ENCODE measurements at regions not wholly inside any gene's neighbourhood (a gene's known extent, or its start where the extent isn't known, plus 50 kb on each side); places are given as distances from the start of the nearest gene placed in this dataset.

DNA sequence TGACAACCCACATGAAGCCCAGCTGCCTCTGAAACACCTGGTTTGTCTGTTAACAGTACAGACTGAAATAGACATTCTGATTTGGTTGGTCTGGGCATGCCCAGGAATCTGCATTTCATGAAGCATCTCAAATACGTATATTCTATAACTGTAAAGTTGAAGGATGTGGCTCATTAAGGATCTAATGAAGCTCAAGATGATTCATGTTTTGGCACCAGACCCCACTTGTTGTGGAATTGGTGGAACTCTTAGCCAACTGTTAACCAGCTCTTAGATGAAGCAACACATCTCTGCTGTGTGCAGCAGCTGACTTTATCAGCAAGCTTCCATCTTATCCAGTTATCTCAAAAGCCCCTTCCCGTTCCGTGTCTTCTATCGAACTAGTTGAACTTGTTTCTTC is 232.2 kb downstream of the INSC start:
- TF ChIP-seq, protein P1, sequence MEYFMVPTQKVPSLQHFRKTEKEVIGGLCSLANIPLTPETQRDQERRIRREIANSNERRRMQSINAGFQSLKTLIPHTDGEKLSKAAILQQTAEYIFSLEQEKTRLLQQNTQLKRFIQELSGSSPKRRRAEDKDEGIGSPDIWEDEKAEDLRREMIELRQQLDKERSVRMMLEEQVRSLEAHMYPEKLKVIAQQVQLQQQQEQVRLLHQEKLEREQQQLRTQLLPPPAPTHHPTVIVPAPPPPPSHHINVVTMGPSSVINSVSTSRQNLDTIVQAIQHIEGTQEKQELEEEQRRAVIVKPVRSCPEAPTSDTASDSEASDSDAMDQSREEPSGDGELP (CRISPR knock-in tag; IDR thresholded peaks at IDR 0.05; ENCODE audit: borderline replicate concordance), result no peak
- TF ChIP-seq POLR2A (conservative IDR thresholded peaks at IDR 0.05), result no peak
